ENCODE measurements at regions not wholly inside any gene's neighbourhood (a gene's known extent, or its start where the extent isn't known, plus 50 kb on each side); places are given as distances from the start of the nearest gene placed in this dataset.
A peak's percentile ranks its signal among the peaks of the same experiment; 100 is the strongest.
"Not testable (repeated sequence)": the region's sequence is repeated elsewhere in the genome, so short reads cannot be mapped to it uniquely, and the experiment has no call there.

- Histone ChIP-seq H3K9ac (ENCODE audit: low read length) (no peak overlapping the region), H3K4me1 (ENCODE audit: control insufficient read depth, low read depth, low read length) (peaks cover 2% of the 10 kb centered on the region), H4K8ac (ENCODE audit: low read depth, low read length) (no peak overlapping the region), H3K27ac (ENCODE audit: low read depth, low read length) (no peak overlapping the region), H3K4ac (ENCODE audit: low read depth, low read length) (no peak overlapping the region), H2AK5ac (ENCODE audit: low read length) (no peak overlapping the region), H3K4me3 (ENCODE audit: low read length) (no peak overlapping the region), H2BK120ac (ENCODE audit: low read depth, low read length) (no peak overlapping the region), H3K4me2 (ENCODE audit: low read length) (no peak overlapping the region), H2BK5ac (ENCODE audit: low read length) (no peak overlapping the region), H2BK15ac (replicated peaks; ENCODE audit: low read depth) (no peak overlapping the region), H3K23ac (ENCODE audit: low read length) (no peak overlapping the region), H3K79me1 (ENCODE audit: low read length) (no peaks in the 10 kb centered on the region), H3K27me3 (ENCODE audit: insufficient read depth, low read length, poor library complexity) (no peaks in the 10 kb centered on the region), H3K36me3 (ENCODE audit: control insufficient read depth, insufficient read depth, low read length) (no peaks in the 10 kb centered on the region), H4K5ac (ENCODE audit: low read length) (no peak overlapping the region), H3K56ac (ENCODE audit: low read length) (no peak overlapping the region), H3K79me2 (ENCODE audit: control insufficient read depth, insufficient read depth, low read length) (no peaks in the 10 kb centered on the region), H3K18ac (ENCODE audit: low read length) (no peak overlapping the region)
- no peak for DNase-seq
- no CpG with 5 or more reads among the region's 1 CpG for WGBS (ENCODE audit: extremely low coverage, insufficient coverage, low lambda C conversion rate)
Observed at GRCh38 chr2:126952216-126952615, 53.5 kb downstream of the TEX51 start.

- Histone ChIP-seq H3K79me1 (ENCODE audit: low read length) (no peaks in the 10 kb centered on the region), H4K5ac (ENCODE audit: low read length) (no peak overlapping the region), H3K4me2 (ENCODE audit: low read length) (no peak overlapping the region), H2BK5ac (ENCODE audit: low read length) (no peak overlapping the region), H3K23ac (ENCODE audit: low read length) (no peak overlapping the region), H3K9ac (ENCODE audit: low read length) (no peak overlapping the region), H3K27ac (ENCODE audit: low read depth, low read length) (no peak overlapping the region), H2BK15ac (replicated peaks; ENCODE audit: low read depth) (no peak overlapping the region), H2BK120ac (ENCODE audit: low read depth, low read length) (no peak overlapping the region), H3K56ac (ENCODE audit: low read length) (no peak overlapping the region), H3K79me2 (ENCODE audit: control insufficient read depth, insufficient read depth, low read length) (no peaks in the 10 kb centered on the region), H3K18ac (ENCODE audit: low read length) (no peak overlapping the region), H3K36me3 (ENCODE audit: control insufficient read depth, insufficient read depth, low read length) (no peaks in the 10 kb centered on the region), H3K4me3 (ENCODE audit: low read length) (no peak overlapping the region), H2AK5ac (ENCODE audit: low read length) (no peak overlapping the region), H3K4ac (ENCODE audit: low read depth, low read length) (no peak overlapping the region), H3K4me1 (ENCODE audit: control insufficient read depth, low read depth, low read length) (no peaks in the 10 kb centered on the region), H4K8ac (ENCODE audit: low read depth, low read length) (no peak overlapping the region), H3K27me3 (ENCODE audit: insufficient read depth, low read length, poor library complexity) (no peaks in the 10 kb centered on the region)
- WGBS (ENCODE audit: extremely low coverage, insufficient coverage, low lambda C conversion rate): no CpG with 5 or more reads among the region's 2 CpGs
- no peak for DNase-seq
Observed at GRCh38 chr2:126953483-126953882, 54.8 kb downstream of the TEX51 start.

GRCh38 chr2:126954831-126955230 is 56.1 kb downstream of the TEX51 start:
- H3K27me3 ChIP-seq (ENCODE audit: insufficient read depth, low read length, poor library complexity): no peaks in the 10 kb centered on the region
- H3K36me3 ChIP-seq (ENCODE audit: control insufficient read depth, insufficient read depth, low read length): no peaks in the 10 kb centered on the region
- no peak overlapping the region for H3K4me3 ChIP-seq (ENCODE audit: low read length)
- H4K8ac ChIP-seq (ENCODE audit: low read depth, low read length): no peak overlapping the region
- H3K4me1 ChIP-seq (ENCODE audit: control insufficient read depth, low read depth, low read length): no peaks in the 10 kb centered on the region
- DNase-seq: no peak
- no peak overlapping the region for H2BK15ac ChIP-seq (replicated peaks; ENCODE audit: low read depth)
- no peak overlapping the region for H3K27ac ChIP-seq (ENCODE audit: low read depth, low read length)
- no CpG with 5 or more reads among the region's 1 CpG for WGBS (ENCODE audit: extremely low coverage, insufficient coverage, low lambda C conversion rate)
- H3K23ac ChIP-seq (ENCODE audit: low read length): no peak overlapping the region
- H3K56ac ChIP-seq (ENCODE audit: low read length): no peak overlapping the region
- H4K5ac ChIP-seq (ENCODE audit: low read length): no peak overlapping the region
- H2BK5ac ChIP-seq (ENCODE audit: low read length): no peak overlapping the region
- no peak overlapping the region for H3K18ac ChIP-seq (ENCODE audit: low read length)
- no peak overlapping the region for H3K4ac ChIP-seq (ENCODE audit: low read depth, low read length)
- no peak overlapping the region for H3K4me2 ChIP-seq (ENCODE audit: low read length)
- no peaks in the 10 kb centered on the region for H3K79me2 ChIP-seq (ENCODE audit: control insufficient read depth, insufficient read depth, low read length)
- peak overlapping the region; percentile 21 for H2BK120ac ChIP-seq (ENCODE audit: low read depth, low read length)
- no peak overlapping the region for H3K9ac ChIP-seq (ENCODE audit: low read length)
- no peak overlapping the region for H2AK5ac ChIP-seq (ENCODE audit: low read length)
- H3K79me1 ChIP-seq (ENCODE audit: low read length): no peaks in the 10 kb centered on the region

- H3K27me3 ChIP-seq (ENCODE audit: insufficient read depth, low read length, poor library complexity); H3K36me3 ChIP-seq (ENCODE audit: control insufficient read depth, insufficient read depth, low read length); H3K4ac ChIP-seq (ENCODE audit: low read depth, low read length); H3K9ac ChIP-seq (ENCODE audit: low read length); H3K4me2 ChIP-seq (ENCODE audit: low read length); H2BK15ac ChIP-seq (replicated peaks; ENCODE audit: low read depth); H3K4me1 ChIP-seq (ENCODE audit: control insufficient read depth, low read depth, low read length); H4K5ac ChIP-seq (ENCODE audit: low read length); H3K4me3 ChIP-seq (ENCODE audit: low read length); H2BK5ac ChIP-seq (ENCODE audit: low read length); H3K79me2 ChIP-seq (ENCODE audit: control insufficient read depth, insufficient read depth, low read length); H3K27ac ChIP-seq (ENCODE audit: low read depth, low read length); H4K8ac ChIP-seq (ENCODE audit: low read depth, low read length); H3K18ac ChIP-seq (ENCODE audit: low read length); H2BK120ac ChIP-seq (ENCODE audit: low read depth, low read length); H2AK5ac ChIP-seq (ENCODE audit: low read length); H3K79me1 ChIP-seq (ENCODE audit: low read length); H3K56ac ChIP-seq (ENCODE audit: low read length); H3K23ac ChIP-seq (ENCODE audit: low read length); DNase-seq: not testable (repeated sequence)
- no CpG with 5 or more reads among the region's 4 CpGs for WGBS (ENCODE audit: extremely low coverage, insufficient coverage, low lambda C conversion rate)
Observed at GRCh38 chr2:126956773-126957172, 58.1 kb downstream of the TEX51 start.

GRCh38 chr2:126963390-126963789 is 64.7 kb downstream of the TEX51 start:
- H3K27ac ChIP-seq (ENCODE audit: low read depth, low read length): no peak overlapping the region
- DNase-seq: no peak
- H2BK15ac ChIP-seq (replicated peaks; ENCODE audit: low read depth): no peak overlapping the region
- H3K23ac ChIP-seq (ENCODE audit: low read length): no peak overlapping the region
- H4K5ac ChIP-seq (ENCODE audit: low read length): no peak overlapping the region
- H3K27me3 ChIP-seq (ENCODE audit: insufficient read depth, low read length, poor library complexity): no peaks in the 10 kb centered on the region
- no peaks in the 10 kb centered on the region for H3K4me1 ChIP-seq (ENCODE audit: control insufficient read depth, low read depth, low read length)
- no peak overlapping the region for H2BK120ac ChIP-seq (ENCODE audit: low read depth, low read length)
- no peaks in the 10 kb centered on the region for H3K79me2 ChIP-seq (ENCODE audit: control insufficient read depth, insufficient read depth, low read length)
- no peak overlapping the region for H2AK5ac ChIP-seq (ENCODE audit: low read length)
- no peak overlapping the region for H3K4me2 ChIP-seq (ENCODE audit: low read length)
- H3K9ac ChIP-seq (ENCODE audit: low read length): no peak overlapping the region
- no peaks in the 10 kb centered on the region for H3K36me3 ChIP-seq (ENCODE audit: control insufficient read depth, insufficient read depth, low read length)
- H3K4ac ChIP-seq (ENCODE audit: low read depth, low read length): no peak overlapping the region
- H3K4me3 ChIP-seq (ENCODE audit: low read length): no peak overlapping the region
- no peak overlapping the region for H4K8ac ChIP-seq (ENCODE audit: low read depth, low read length)
- H2BK5ac ChIP-seq (ENCODE audit: low read length): no peak overlapping the region
- WGBS (ENCODE audit: extremely low coverage, insufficient coverage, low lambda C conversion rate): no CpG with 5 or more reads among the region's 5 CpGs
- H3K18ac ChIP-seq (ENCODE audit: low read length): no peak overlapping the region
- H3K79me1 ChIP-seq (ENCODE audit: low read length): no peaks in the 10 kb centered on the region
- no peak overlapping the region for H3K56ac ChIP-seq (ENCODE audit: low read length)

- Histone ChIP-seq H2BK120ac (ENCODE audit: low read depth, low read length) (no peak overlapping the region), H3K18ac (ENCODE audit: low read length) (no peak overlapping the region), H3K4me3 (ENCODE audit: low read length) (no peak overlapping the region), H3K56ac (ENCODE audit: low read length) (no peak overlapping the region), H3K9ac (ENCODE audit: low read length) (no peak overlapping the region), H3K23ac (ENCODE audit: low read length) (no peak overlapping the region), H2BK5ac (ENCODE audit: low read length) (no peak overlapping the region), H3K4ac (ENCODE audit: low read depth, low read length) (no peak overlapping the region), H3K4me2 (ENCODE audit: low read length) (no peak overlapping the region), H4K8ac (ENCODE audit: low read depth, low read length) (no peak overlapping the region), H3K27me3 (ENCODE audit: insufficient read depth, low read length, poor library complexity) (no peaks in the 10 kb centered on the region), H4K5ac (ENCODE audit: low read length) (no peak overlapping the region), H3K4me1 (ENCODE audit: control insufficient read depth, low read depth, low read length) (no peaks in the 10 kb centered on the region), H3K79me1 (ENCODE audit: low read length) (no peaks in the 10 kb centered on the region), H2AK5ac (ENCODE audit: low read length) (no peak overlapping the region), H3K36me3 (ENCODE audit: control insufficient read depth, insufficient read depth, low read length) (no peaks in the 10 kb centered on the region), H3K27ac (ENCODE audit: low read depth, low read length) (no peak overlapping the region), H2BK15ac (replicated peaks; ENCODE audit: low read depth) (no peak overlapping the region), H3K79me2 (ENCODE audit: control insufficient read depth, insufficient read depth, low read length) (no peaks in the 10 kb centered on the region)
- no CpG with 5 or more reads among the region's 1 CpG for WGBS (ENCODE audit: extremely low coverage, insufficient coverage, low lambda C conversion rate)
- DNase-seq: no peak
Observed at GRCh38 chr2:126966601-126967000, 67.9 kb downstream of the TEX51 start.

Measured in mesendoderm (in vitro differentiated cells).